Caco-2 (cell line): ENCODE measurements at regions not wholly inside any gene's neighbourhood (a gene's known extent, or its start where the extent isn't known, plus 50 kb on each side); places are given as distances from the start of the nearest gene placed in this dataset.

Experiments
- BruUV-seq: library from RNA; stranded (reverse); fragments of 400-500 nt; replicated peaks from 2 replicates; lab custom pipeline; 2021; lab: Mats Ljungman, UMichigan
- CTCF ChIA-PET: fragments of 300-600 bp; sonication (Branson Sonifier 250); formaldehyde crosslinking; loops from one replicate; lab custom pipeline; 2022; ENCODE audit warnings: antibody characterized with exemption; lab: Charles Lee
- POLR2A ChIA-PET: fragments of 300-600 bp; sonication (Branson Sonifier 250); formaldehyde crosslinking; loops from one replicate; lab custom pipeline; 2022; ENCODE audit warnings: antibody characterized with exemption; lab: Charles Lee
- DNase-seq, 2 experiments: peaks; one replicate each; pipeline versions ENCODE4 v3.0.0 to v3.0.0-alpha.2; 2020 to 2022
- H3K27me3 ChIP-seq: replicated peaks from 2 replicates; pipeline ENCODE4 v1.6.0; 2011; ENCODE audit warnings: low read length; ENCODE audit not compliant: control insufficient read depth, insufficient read depth
- H3K36me3 ChIP-seq: 2 replicates; pipeline ENCODE4 v1.5.1; 2011; ENCODE audit warnings: low read length; ENCODE audit not compliant: control insufficient read depth, insufficient read depth
- H3K4me1 ChIP-seq: fragments of 250-450 bp; sonication (Bioruptor Pico); 2 replicates; pipeline ENCODE4 v1.5.1; 2020; ENCODE audit warnings: mild to moderate bottlenecking
- H3K4me3 ChIP-seq: 2 replicates; pipeline ENCODE4 v1.5.1; 2011; ENCODE audit warnings: low read depth, mild to moderate bottlenecking, control low read depth, low read length
- H3K9me3 ChIP-seq: fragments of 250-450 bp; sonication (Bioruptor Pico); 2 replicates; pipeline ENCODE4 v1.5.1; 2020; ENCODE audit warnings: mild to moderate bottlenecking, moderate library complexity
- H3K27ac Mint-ChIP-seq: one replicate; pipeline ENCODE4 v1.8.0; 2022; ENCODE audit warnings: mixed read lengths; ENCODE audit not compliant: unreplicated experiment
- H3K27me3 Mint-ChIP-seq: one replicate; pipeline ENCODE4 v1.8.0; 2022; ENCODE audit warnings: mixed read lengths; ENCODE audit not compliant: insufficient read depth, unreplicated experiment
- H3K36me3 Mint-ChIP-seq: one replicate; pipeline ENCODE4 v1.8.0; 2022; ENCODE audit warnings: mild to moderate bottlenecking, mixed read lengths; ENCODE audit not compliant: insufficient read depth, unreplicated experiment
- H3K4me1 Mint-ChIP-seq: one replicate; pipeline ENCODE4 v1.8.0; 2022; ENCODE audit warnings: low read depth, mixed read lengths; ENCODE audit not compliant: unreplicated experiment
- H3K4me3 Mint-ChIP-seq: one replicate; pipeline ENCODE4 v1.8.0; 2022; ENCODE audit warnings: mild to moderate bottlenecking, moderate library complexity, mixed read lengths; ENCODE audit not compliant: unreplicated experiment
- H3K9me3 Mint-ChIP-seq: one replicate; pipeline ENCODE4 v1.8.0; 2022; ENCODE audit warnings: mixed read lengths; ENCODE audit not compliant: unreplicated experiment
- CTCF ChIP-seq, 2 experiments: fragments of 200-600 bp in 1 of 2; IDR thresholded peaks; 1 replicate in 1 of 2; 2 replicates in 1 of 2; pipeline versions ENCODE4 v1.5.1 to v1.8.0; 2011 to 2022; ENCODE audit warnings: antibody characterized with exemption in 1 of 2, control low read depth in 1 of 2, inconsistent platforms in 1 of 2, low read depth in 1 of 2, low read length in 1 of 2, mild to moderate bottlenecking in 1 of 2, moderate library complexity in 1 of 2; ENCODE audit not compliant: insufficient read depth in 1 of 2, severe bottlenecking in 1 of 2, unreplicated experiment in 1 of 2
- intact Hi-C: fragments of 100-400 bp; cut with micrococcal nuclease; formaldehyde crosslinking; loops from one replicate; pipeline ENCODE4 v1.10.0; 2022; ENCODE audit not compliant: unreplicated experiment

- ChIA-PET CTCF (no interaction called here), POLR2A (no interaction called here)
- no peaks in the 10 kb centered on the region for H3K36me3 ChIP-seq
- no peaks in the 10 kb centered on the region for H3K27me3 ChIP-seq
- intact Hi-C loops, result no loop called here
- no peak overlapping the region for H3K4me3 ChIP-seq
- no peak overlapping the region for H3K27ac Mint-ChIP-seq
- H3K4me3 Mint-ChIP-seq, result no peak overlapping the region
- H3K9me3 Mint-ChIP-seq, result no peaks in the 10 kb centered on the region
- H3K9me3 ChIP-seq, result no peaks in the 10 kb centered on the region
- DNase-seq, result no peak
- H3K27me3 Mint-ChIP-seq, result no peaks in the 10 kb centered on the region
- no TSS peak for BruUV-seq
- H3K4me1 ChIP-seq, result no peaks in the 10 kb centered on the region
- no peak for TF ChIP-seq CTCF (IDR thresholded peaks at IDR 0.05; ENCODE audit: insufficient read depth in 1 of 2, low read depth in 1 of 2, low read length in 1 of 2, severe bottlenecking in 1 of 2, unreplicated experiment in 1 of 2)
- H3K36me3 Mint-ChIP-seq, result no peaks in the 10 kb centered on the region
- no peaks in the 10 kb centered on the region for H3K4me1 Mint-ChIP-seq
Measured at GRCh38 chr3:74711913-74712512, 97.6 kb upstream of the CNTN3 start.

GRCh38 chr3:74709951-74710350, 95.5 kb upstream of the CNTN3 start:
- intact Hi-C loops, result no loop called here
- no peaks in the 10 kb centered on the region for H3K36me3 Mint-ChIP-seq
- no peaks in the 10 kb centered on the region for H3K27me3 Mint-ChIP-seq
- H3K9me3 Mint-ChIP-seq, result no peaks in the 10 kb centered on the region
- Histone ChIP-seq H3K4me3 (no peak overlapping the region), H3K4me1 (no peaks in the 10 kb centered on the region), H3K36me3 (no peaks in the 10 kb centered on the region), H3K27me3 (no peaks in the 10 kb centered on the region), H3K9me3 (no peaks in the 10 kb centered on the region)
- no peak for DNase-seq
- CTCF ChIA-PET, result no interaction called here
- BruUV-seq, result no TSS peak
- no peak for TF ChIP-seq CTCF (IDR thresholded peaks at IDR 0.05; ENCODE audit: insufficient read depth in 1 of 2, low read depth in 1 of 2, low read length in 1 of 2, severe bottlenecking in 1 of 2, unreplicated experiment in 1 of 2)
- no peaks in the 10 kb centered on the region for H3K4me1 Mint-ChIP-seq
- H3K27ac Mint-ChIP-seq, result no peak overlapping the region
- POLR2A ChIA-PET, result no interaction called here
- H3K4me3 Mint-ChIP-seq, result no peak overlapping the region

GRCh38 chr3:74693696-74694393, 79.4 kb upstream of the CNTN3 start:
- H3K27ac Mint-ChIP-seq, result no peak overlapping the region
- H3K4me1 Mint-ChIP-seq, result no peaks in the 10 kb centered on the region
- CTCF ChIA-PET, result no interaction called here
- no peaks in the 10 kb centered on the region for H3K36me3 ChIP-seq
- no peak overlapping the region for H3K4me3 ChIP-seq
- no peak overlapping the region for H3K4me3 Mint-ChIP-seq
- no peaks in the 10 kb centered on the region for H3K36me3 Mint-ChIP-seq
- no peaks in the 10 kb centered on the region for H3K27me3 Mint-ChIP-seq
- POLR2A ChIA-PET, result no interaction called here
- intact Hi-C loops, result no loop called here
- TF ChIP-seq CTCF (IDR thresholded peaks at IDR 0.05; ENCODE audit: insufficient read depth in 1 of 2, low read depth in 1 of 2, low read length in 1 of 2, severe bottlenecking in 1 of 2, unreplicated experiment in 1 of 2), result no peak
- H3K4me1 ChIP-seq, result no peaks in the 10 kb centered on the region
- DNase-seq, result no peak
- no peaks in the 10 kb centered on the region for H3K9me3 ChIP-seq
- H3K9me3 Mint-ChIP-seq, result no peaks in the 10 kb centered on the region
- no peaks in the 10 kb centered on the region for H3K27me3 ChIP-seq
- BruUV-seq, result no TSS peak
